HEK293T (cell line): ENCODE measurements at regions not wholly inside any gene's neighbourhood (a gene's known extent, or its start where the extent isn't known, plus 50 kb on each side); places are given as distances from the start of the nearest gene placed in this dataset.

Experiments used
- CTCF ChIA-PET: fragments of 350-600 bp; formaldehyde crosslinking; extraction: SDS; loops from one replicate; lab custom pipeline; 2021; ENCODE audit warnings: antibody characterized with exemption, inconsistent platforms; lab: Yijun Ruan, JAX
- POLR2A ChIA-PET: fragments of 350-600 bp; formaldehyde crosslinking; extraction: SDS; loops from one replicate; lab custom pipeline; 2020; ENCODE audit warnings: antibody characterized with exemption, inconsistent platforms; lab: Yijun Ruan, JAX
- DNase-seq: peaks from one replicate; pipeline ENCODE4 v3.0.0; 2012; ENCODE audit warnings: mixed read lengths; ENCODE audit errors: extremely low spot score
- ARNT ChIP-seq: fragments of 450-650 bp; IDR thresholded peaks from 2 replicates; pipeline ENCODE4 v1.6.1; 2017; ENCODE audit warnings: mild to moderate bottlenecking
- BHLHE40 ChIP-seq: fragments of 450-650 bp; IDR thresholded peaks from 2 replicates; pipeline ENCODE4 v1.6.1; 2016; ENCODE audit warnings: mild to moderate bottlenecking, moderate library complexity, borderline replicate concordance
- CTBP1 ChIP-seq: fragments of 450-650 bp; IDR thresholded peaks from 2 replicates; pipeline ENCODE4 v1.6.1; 2016; ENCODE audit warnings: borderline replicate concordance
- ELF4 ChIP-seq: fragments of 450-650 bp; IDR thresholded peaks from 2 replicates; pipeline ENCODE4 v1.6.1; 2017; ENCODE audit warnings: antibody characterized with exemption
- FOXA1 ChIP-seq: fragments of 450-650 bp; IDR thresholded peaks from 2 replicates; pipeline ENCODE4 v1.6.1; 2016; ENCODE audit warnings: mild to moderate bottlenecking
- FOXK2 ChIP-seq: fragments of 450-650 bp; IDR thresholded peaks from 2 replicates; pipeline ENCODE4 v1.6.1; 2016; ENCODE audit warnings: mild to moderate bottlenecking
- FOXM1 ChIP-seq: fragments of 450-650 bp; IDR thresholded peaks from 2 replicates; pipeline ENCODE4 v1.6.1; 2017; ENCODE audit warnings: mild to moderate bottlenecking, borderline replicate concordance
- HDGF ChIP-seq: fragments of 450-650 bp; IDR thresholded peaks from 2 replicates; pipeline ENCODE4 v1.6.1; 2017; ENCODE audit warnings: antibody characterized with exemption, borderline replicate concordance
- L3MBTL2 ChIP-seq: fragments of 450-650 bp; conservative IDR thresholded peaks from 2 replicates; pipeline ENCODE4 v1.6.1; 2016; ENCODE audit warnings: mild to moderate bottlenecking
- LEF1 ChIP-seq: fragments of 450-650 bp; IDR thresholded peaks from 2 replicates; pipeline ENCODE4 v1.6.1; 2017; ENCODE audit warnings: mild to moderate bottlenecking, borderline replicate concordance
- NFRKB ChIP-seq: fragments of 450-650 bp; IDR thresholded peaks from 2 replicates; pipeline ENCODE4 v1.6.1; 2016; ENCODE audit warnings: mild to moderate bottlenecking, moderate library complexity
- SP1 ChIP-seq: fragments of 450-650 bp; IDR thresholded peaks from 2 replicates; pipeline ENCODE4 v1.6.1; 2017
- SUZ12 ChIP-seq: fragments of 450-650 bp; IDR thresholded peaks from 2 replicates; pipeline ENCODE4 v1.6.1; 2016; ENCODE audit warnings: mild to moderate bottlenecking
- TARDBP ChIP-seq: fragments of 450-650 bp; IDR thresholded peaks from 2 replicates; pipeline ENCODE4 v1.6.1; 2016
- ZNF384 ChIP-seq: fragments of 450-650 bp; IDR thresholded peaks from 2 replicates; pipeline ENCODE4 v1.6.1; 2016
- TF ChIP-seq, protein P1 (sequence below): fragments of 450-650 bp; IDR thresholded peaks from 2 replicates; pipeline ENCODE4 v1.6.1; 2016

DNA sequence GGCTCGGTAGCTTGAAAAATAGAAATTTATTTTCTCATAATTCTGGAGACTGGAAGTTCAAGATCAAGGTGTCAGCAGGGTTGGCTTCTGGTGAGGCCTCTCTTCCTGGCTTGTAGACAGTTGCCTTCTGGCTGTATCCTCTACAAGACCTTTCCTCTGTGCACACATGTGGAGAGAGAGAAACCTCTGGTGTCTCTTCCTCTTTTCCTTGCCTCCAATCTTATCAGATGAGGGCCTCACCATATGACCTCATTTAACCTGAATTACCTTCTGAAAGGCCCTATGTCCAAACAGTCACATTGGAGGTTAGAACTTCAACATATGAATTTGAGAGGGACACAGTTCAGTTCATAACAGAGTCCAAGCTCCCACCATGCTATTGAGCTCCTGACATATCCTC lies 166.4 kb downstream of the TTC8 start:
- CTCF ChIA-PET: no interaction called here
- POLR2A ChIA-PET: no interaction called here

DNA sequence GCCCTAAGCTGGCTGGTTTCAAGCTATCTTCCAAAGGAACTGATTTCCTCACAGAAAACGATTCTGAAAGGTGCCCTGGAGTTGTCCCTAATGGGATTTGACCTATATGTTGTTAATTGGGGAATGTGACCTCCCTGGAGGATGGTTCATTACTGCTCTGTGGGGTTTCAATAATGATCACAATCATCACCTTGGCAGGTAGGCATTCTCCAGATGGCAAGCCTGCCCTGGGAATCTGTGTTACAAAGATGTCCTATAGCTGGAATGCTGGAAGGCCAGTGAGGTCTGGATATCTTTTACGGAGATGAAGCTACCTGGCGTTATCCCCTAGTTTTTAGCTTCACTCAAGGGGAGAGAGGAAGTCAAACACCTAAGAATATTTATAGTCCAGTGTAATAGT lies 167.6 kb downstream of the TTC8 start:
- TF ChIP-seq CTBP1 (no peak), ARNT (no peak), SUZ12 (no peak), BHLHE40 (no peak), SP1 (no peak), FOXA1 (no peak), FOXM1 (no peak), L3MBTL2 (no peak), ELF4 (no peak), NFRKB (no peak), LEF1 (no peak), TARDBP (no peak), HDGF (no peak), FOXK2 (no peak), ZNF384 (no peak)
- TF ChIP-seq, protein P1, sequence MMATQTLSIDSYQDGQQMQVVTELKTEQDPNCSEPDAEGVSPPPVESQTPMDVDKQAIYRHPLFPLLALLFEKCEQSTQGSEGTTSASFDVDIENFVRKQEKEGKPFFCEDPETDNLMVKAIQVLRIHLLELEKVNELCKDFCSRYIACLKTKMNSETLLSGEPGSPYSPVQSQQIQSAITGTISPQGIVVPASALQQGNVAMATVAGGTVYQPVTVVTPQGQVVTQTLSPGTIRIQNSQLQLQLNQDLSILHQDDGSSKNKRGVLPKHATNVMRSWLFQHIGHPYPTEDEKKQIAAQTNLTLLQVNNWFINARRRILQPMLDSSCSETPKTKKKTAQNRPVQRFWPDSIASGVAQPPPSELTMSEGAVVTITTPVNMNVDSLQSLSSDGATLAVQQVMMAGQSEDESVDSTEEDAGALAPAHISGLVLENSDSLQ: no peak
- CTCF ChIA-PET: no interaction called here
- POLR2A ChIA-PET: no interaction called here
- DNase-seq: no peak

More for the DNA sequence above, 166.4 kb downstream of the TTC8 start:
- no peak for DNase-seq
- TF ChIP-seq SP1 (no peak), ARNT (no peak), SUZ12 (no peak)

DNA sequence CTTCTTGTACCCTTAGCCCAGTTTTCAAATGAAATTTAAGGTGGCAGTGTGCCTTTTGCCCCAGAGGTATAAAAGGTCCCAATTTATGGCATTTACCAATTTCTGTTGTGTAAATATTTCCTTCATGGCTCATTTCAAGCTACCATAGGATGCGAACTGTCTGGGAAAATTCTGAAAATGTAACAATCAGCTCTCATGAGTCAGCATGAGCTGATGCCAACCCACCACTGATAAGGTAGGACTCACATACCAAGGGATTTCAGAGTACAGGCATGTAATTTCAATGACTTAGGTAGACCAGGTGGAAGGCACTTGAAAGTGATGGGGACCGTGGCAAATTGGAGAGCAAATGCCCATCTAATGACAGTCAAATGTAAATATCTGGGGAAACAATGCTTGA lies 169.5 kb downstream of the TTC8 start:
- TF ChIP-seq SP1: no peak
- no peak for TF ChIP-seq FOXK2
- no peak for TF ChIP-seq HDGF
- no peak for TF ChIP-seq LEF1
- no peak for TF ChIP-seq CTBP1
- no peak for TF ChIP-seq SUZ12
- TF ChIP-seq FOXM1: no peak
- ChIA-PET CTCF (no interaction called here), POLR2A (no interaction called here)
- no peak for DNase-seq

DNA sequence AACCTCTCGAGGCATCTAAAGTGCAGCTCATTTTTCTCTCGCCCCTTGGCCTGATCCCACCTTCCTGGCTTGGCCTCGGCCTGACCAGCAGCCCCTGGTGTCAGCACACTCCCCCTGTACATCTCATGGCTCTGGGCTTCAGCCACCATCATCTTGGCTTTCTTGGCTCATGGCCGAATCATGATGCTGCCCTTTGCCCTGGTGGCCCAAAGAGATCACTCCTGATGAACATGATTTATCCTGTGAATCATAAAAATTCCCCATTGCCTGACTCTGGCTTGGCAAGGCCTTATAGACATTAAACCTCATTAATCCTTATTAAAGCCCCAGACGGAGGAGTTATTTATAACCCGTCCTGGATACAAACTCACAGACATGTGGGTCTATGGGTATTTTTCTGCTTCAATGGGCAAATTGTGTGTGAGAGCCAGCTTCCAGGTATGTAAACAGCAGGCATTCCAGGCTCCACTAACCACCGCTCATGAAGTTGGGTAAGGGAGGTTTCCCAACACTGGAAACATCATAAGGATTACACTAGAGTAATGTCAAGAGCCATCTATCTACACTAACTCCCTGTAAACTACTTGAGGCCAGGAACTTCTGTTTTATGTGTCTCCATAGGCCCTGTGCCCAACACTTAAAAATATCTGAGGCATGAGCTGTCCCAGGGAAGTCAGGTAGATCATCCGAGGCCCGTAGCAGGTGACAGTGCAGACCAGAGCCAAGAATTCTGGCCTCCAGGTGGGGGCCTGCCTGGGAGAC lies 171.2 kb downstream of the TTC8 start:
- CTCF ChIA-PET: no interaction called here
- no peak for DNase-seq
- no peak for TF ChIP-seq TARDBP
- TF ChIP-seq ELF4: no peak
- no peak for TF ChIP-seq BHLHE40
- POLR2A ChIA-PET: no interaction called here

DNA sequence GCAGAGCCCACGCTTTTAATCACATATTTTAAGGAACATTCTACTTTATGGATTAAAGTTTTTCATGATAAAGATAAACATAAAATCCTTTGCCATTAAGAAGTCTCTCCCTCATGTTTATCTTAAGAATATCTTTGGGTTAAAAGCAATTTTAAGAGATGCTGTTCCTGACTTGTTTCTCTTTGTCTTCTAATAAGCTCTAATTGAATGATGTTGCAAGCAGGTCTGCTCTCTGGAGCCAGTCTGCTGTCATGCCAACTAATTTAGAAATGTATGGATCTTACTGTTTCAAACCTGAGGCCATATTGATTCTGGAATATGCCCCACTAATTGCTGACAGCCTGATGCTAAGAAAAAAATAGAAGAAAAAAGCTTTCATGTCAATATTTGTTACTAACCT lies 173.6 kb downstream of the TTC8 start:
- CTCF ChIA-PET: no interaction called here

DNA sequence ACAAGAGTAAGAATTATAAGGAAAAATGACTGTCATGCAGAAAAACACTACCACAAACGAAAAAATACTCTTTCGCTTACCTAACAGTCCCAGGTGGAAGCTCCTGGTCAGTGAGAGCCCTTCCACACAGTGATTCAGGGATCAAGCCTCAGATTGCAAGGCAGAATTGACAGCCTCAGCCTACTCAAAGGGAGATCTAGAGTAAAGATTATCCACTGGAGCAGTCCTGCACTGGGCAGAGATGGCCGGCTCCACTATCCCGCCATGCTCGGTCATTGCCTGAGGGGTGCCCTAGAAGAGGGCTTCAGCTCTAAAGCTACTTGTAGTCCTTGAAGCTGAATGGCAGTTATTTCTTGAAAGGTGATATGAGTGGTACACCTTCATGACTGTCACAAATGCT lies 174.7 kb downstream of the TTC8 start:
- ChIA-PET POLR2A (no interaction called here), CTCF (no interaction called here)
- no peak for DNase-seq
- TF ChIP-seq FOXA1: no peak
- no peak for TF ChIP-seq TARDBP
- TF ChIP-seq FOXM1: no peak
- no peak for TF ChIP-seq NFRKB
- no peak for TF ChIP-seq CTBP1
- no peak for TF ChIP-seq ZNF384
- TF ChIP-seq BHLHE40: no peak
- no peak for TF ChIP-seq SUZ12
- TF ChIP-seq FOXK2: no peak
- no peak for TF ChIP-seq ELF4
- no peak for TF ChIP-seq L3MBTL2
- no peak for TF ChIP-seq ARNT
- TF ChIP-seq SP1: no peak
- TF ChIP-seq, protein P1: no peak

More for the DNA sequence above, 173.6 kb downstream of the TTC8 start:
- TF ChIP-seq NFRKB (no peak), FOXK2 (no peak), ARNT (no peak), LEF1 (no peak), CTBP1 (no peak), FOXA1 (no peak), SUZ12 (no peak), SP1 (no peak), L3MBTL2 (no peak), ELF4 (no peak), FOXM1 (no peak), HDGF (no peak), TARDBP (no peak), BHLHE40 (no peak), ZNF384 (no peak)
- TF ChIP-seq, protein P1: no peak
- POLR2A ChIA-PET: no interaction called here
- DNase-seq: no peak
